Muscle layer of duodenum (tissue), 2 donors: ENCODE measurements at regions not wholly inside any gene's neighbourhood (a gene's known extent, or its start where the extent isn't known, plus 50 kb on each side); places are given as distances from the start of the nearest gene placed in this dataset.

Experiments used
- H3K27ac ChIP-seq: one replicate; pipeline ENCODE4 v1.7.0; 2013; ENCODE audit warnings: mild to moderate bottlenecking, low read length
- H3K27me3 ChIP-seq: one replicate; pipeline ENCODE4 v1.7.0; 2013; ENCODE audit warnings: low read depth, mild to moderate bottlenecking, control low read depth, low read length
- H3K36me3 ChIP-seq, 2 donors: one replicate each; pipeline ENCODE4 v1.7.0; 2013; ENCODE audit warnings: low read length in 2 of 2, control low read depth in 1 of 2, mild to moderate bottlenecking in 1 of 2; ENCODE audit not compliant: insufficient read depth in 2 of 2, control insufficient read depth in 1 of 2
- H3K4me1 ChIP-seq, 2 donors: one replicate each; pipeline ENCODE4 v1.7.0; 2013; ENCODE audit warnings: low read length in 2 of 2, mild to moderate bottlenecking in 2 of 2, control low read depth in 1 of 2, moderate library complexity in 1 of 2; ENCODE audit not compliant: insufficient read depth in 2 of 2, control insufficient read depth in 1 of 2
- H3K4me3 ChIP-seq, 2 donors: one replicate each; pipeline ENCODE4 v1.7.0; 2013; ENCODE audit warnings: low read length in 2 of 2, low read depth in 1 of 2, mild to moderate bottlenecking in 1 of 2
- H3K9me3 ChIP-seq, 2 donors: one replicate each; pipeline ENCODE4 v1.7.0; 2013; ENCODE audit warnings: low read length in 2 of 2, control low read depth in 1 of 2, mild to moderate bottlenecking in 1 of 2; ENCODE audit not compliant: control insufficient read depth in 1 of 2
- donor health status: healthy.

- Histone ChIP-seq H3K27ac (no peak overlapping the region), H3K4me3 (no peak overlapping the region), H3K9me3 (no peaks in the 10 kb centered on the region), H3K36me3 (no peaks in the 10 kb centered on the region), H3K4me1 (no peaks in the 10 kb centered on the region), H3K27me3 (no peaks in the 10 kb centered on the region)
These were observed 270.6 kb downstream of the PBX3 start for GRCh38 chr9:126017758-126018157.

- Histone ChIP-seq H3K9me3 (no peaks in the 10 kb centered on the region), H3K27ac (no peak overlapping the region), H3K36me3 (no peaks in the 10 kb centered on the region), H3K4me3 (no peak overlapping the region), H3K27me3 (no peaks in the 10 kb centered on the region), H3K4me1 (no peaks in the 10 kb centered on the region)
These were observed 273.7 kb downstream of the PBX3 start for GRCh38 chr9:126020836-126021235.

- no peak overlapping the region for H3K27ac ChIP-seq
- H3K4me1 ChIP-seq, result no peaks in the 10 kb centered on the region
- H3K36me3 ChIP-seq, result no peaks in the 10 kb centered on the region
- no peaks in the 10 kb centered on the region for H3K27me3 ChIP-seq
- H3K4me3 ChIP-seq, result no peak overlapping the region
- H3K9me3 ChIP-seq, result no peaks in the 10 kb centered on the region
These were observed 276.8 kb downstream of the PBX3 start for GRCh38 chr9:126023962-126024361.

- Histone ChIP-seq H3K9me3 (no peaks in the 10 kb centered on the region), H3K27me3 (no peaks in the 10 kb centered on the region), H3K36me3 (no peaks in the 10 kb centered on the region), H3K4me1 (no peaks in the 10 kb centered on the region), H3K27ac (no peak overlapping the region), H3K4me3 (no peak overlapping the region)
These were observed 277.5 kb downstream of the PBX3 start for GRCh38 chr9:126024581-126025230.

- Histone ChIP-seq H3K27ac (no peak overlapping the region), H3K9me3 (no peaks in the 10 kb centered on the region), H3K4me1 (no peaks in the 10 kb centered on the region), H3K4me3 (no peak overlapping the region), H3K36me3 (no peaks in the 10 kb centered on the region), H3K27me3 (no peaks in the 10 kb centered on the region)
These were observed 278.8 kb downstream of the PBX3 start for GRCh38 chr9:126025991-126026390.

DNA sequence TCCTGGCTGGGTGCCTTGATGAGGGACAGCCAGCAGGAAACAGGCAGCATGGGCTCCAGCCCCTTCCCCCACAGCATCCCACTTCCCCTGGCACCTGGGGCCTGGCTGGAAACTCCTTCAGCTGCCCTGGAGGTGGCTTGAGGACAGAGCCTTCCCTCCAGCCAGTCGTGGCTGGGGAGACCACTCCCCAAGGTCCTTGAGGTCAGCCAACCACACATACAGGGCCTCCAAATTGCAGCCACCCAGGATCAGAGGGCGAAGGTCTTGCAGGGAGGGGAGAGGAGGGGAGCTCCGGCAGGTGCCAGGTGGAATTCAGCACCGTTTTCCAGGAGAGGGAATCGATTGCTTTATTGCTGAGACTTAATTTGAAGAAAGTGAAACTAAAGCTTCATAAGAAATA, 280.4 kb downstream of the PBX3 start:
- no peaks in the 10 kb centered on the region for H3K27me3 ChIP-seq
- H3K36me3 ChIP-seq, result no peaks in the 10 kb centered on the region

GRCh38 chr9:126028746-126029145, 281.6 kb downstream of the PBX3 start:
- H3K36me3 ChIP-seq, result no peaks in the 10 kb centered on the region
- H3K27me3 ChIP-seq, result no peaks in the 10 kb centered on the region
- H3K9me3 ChIP-seq, result no peaks in the 10 kb centered on the region
- no peak overlapping the region for H3K4me3 ChIP-seq
- H3K27ac ChIP-seq, result no peak overlapping the region
- H3K4me1 ChIP-seq, result no peaks in the 10 kb centered on the region

More for the DNA sequence above, 280.4 kb downstream of the PBX3 start:
- Histone ChIP-seq H3K4me1 (no peaks in the 10 kb centered on the region), H3K4me3 (no peak overlapping the region), H3K9me3 (no peaks in the 10 kb centered on the region), H3K27ac (no peak overlapping the region)

GRCh38 chr9:126030716-126031115, 283.5 kb downstream of the PBX3 start:
- no peaks in the 10 kb centered on the region for H3K4me1 ChIP-seq
- H3K9me3 ChIP-seq, result no peaks in the 10 kb centered on the region
- no peaks in the 10 kb centered on the region for H3K36me3 ChIP-seq
- H3K4me3 ChIP-seq, result no peak overlapping the region
- H3K27ac ChIP-seq, result no peak overlapping the region
- no peaks in the 10 kb centered on the region for H3K27me3 ChIP-seq

GRCh38 chr9:126031116-126031515, 283.9 kb downstream of the PBX3 start:
- no peaks in the 10 kb centered on the region for H3K4me1 ChIP-seq
- no peaks in the 10 kb centered on the region for H3K9me3 ChIP-seq
- no peak overlapping the region for H3K4me3 ChIP-seq

GRCh38 chr9:126032135-126032534, 285.0 kb downstream of the PBX3 start:
- Histone ChIP-seq H3K36me3 (no peaks in the 10 kb centered on the region), H3K9me3 (no peaks in the 10 kb centered on the region)

More at GRCh38 chr9:126031116-126031515, 283.9 kb downstream of the PBX3 start:
- Histone ChIP-seq H3K27ac (no peak overlapping the region), H3K36me3 (no peaks in the 10 kb centered on the region), H3K27me3 (no peaks in the 10 kb centered on the region)

DNA sequence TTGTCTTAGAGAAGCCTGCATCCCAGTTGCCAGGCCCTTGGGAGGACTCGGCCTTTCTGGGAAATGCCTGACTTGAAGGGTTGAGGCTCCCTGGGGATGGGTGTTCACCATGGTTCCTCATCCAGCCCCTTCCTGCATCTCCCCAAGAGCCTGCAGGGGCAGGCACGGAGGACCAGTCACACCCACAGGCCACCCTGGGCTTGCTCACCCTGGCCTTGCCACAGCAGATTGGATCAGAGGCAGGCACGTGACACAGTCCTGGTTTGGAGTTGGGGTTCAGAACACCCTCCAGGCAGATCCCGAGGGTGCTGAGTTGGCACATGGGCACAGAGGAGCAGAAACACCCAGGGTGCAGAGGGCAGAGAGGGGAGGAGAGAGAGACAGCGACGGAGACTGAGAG, 286.1 kb downstream of the PBX3 start:
- H3K27me3 ChIP-seq, result no peaks in the 10 kb centered on the region

More at GRCh38 chr9:126032135-126032534, 285.0 kb downstream of the PBX3 start:
- Histone ChIP-seq H3K4me1 (no peaks in the 10 kb centered on the region), H3K27me3 (no peaks in the 10 kb centered on the region), H3K27ac (no peak overlapping the region), H3K4me3 (no peak overlapping the region)

DNA sequence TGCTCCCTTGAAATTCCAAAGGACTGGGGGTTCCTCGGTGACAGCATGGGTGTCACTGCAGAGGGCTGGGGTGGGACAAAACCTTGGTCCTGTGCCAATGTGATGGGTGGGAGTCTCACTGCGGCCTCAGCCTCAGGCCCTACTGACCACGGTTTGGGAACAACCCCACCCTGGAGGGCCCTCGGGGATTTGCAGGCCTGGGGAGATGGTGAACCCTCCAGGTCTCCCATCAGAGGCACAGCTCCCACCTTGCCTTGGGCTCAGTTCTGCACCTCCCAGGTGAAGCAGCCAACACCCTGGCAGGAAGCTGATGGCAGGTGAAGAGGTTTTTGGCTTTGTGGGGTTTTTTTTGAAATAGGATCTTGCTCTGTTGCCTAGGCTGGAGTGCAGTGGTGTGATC, 286.8 kb downstream of the PBX3 start:
- no peaks in the 10 kb centered on the region for H3K36me3 ChIP-seq

More for the DNA sequence above, 286.1 kb downstream of the PBX3 start:
- no peak overlapping the region for H3K4me3 ChIP-seq
- no peaks in the 10 kb centered on the region for H3K9me3 ChIP-seq
- no peak overlapping the region for H3K27ac ChIP-seq
- H3K4me1 ChIP-seq, result no peaks in the 10 kb centered on the region
- H3K36me3 ChIP-seq, result no peaks in the 10 kb centered on the region

More for the DNA sequence above, 286.8 kb downstream of the PBX3 start:
- no peaks in the 10 kb centered on the region for H3K27me3 ChIP-seq
- no peak overlapping the region for H3K27ac ChIP-seq
- no peaks in the 10 kb centered on the region for H3K9me3 ChIP-seq
- no peaks in the 10 kb centered on the region for H3K4me1 ChIP-seq
- H3K4me3 ChIP-seq, result no peak overlapping the region
